Kidney (tissue), 13 donors: ENCODE measurements at regions not wholly inside any gene's neighbourhood (a gene's known extent, or its start where the extent isn't known, plus 50 kb on each side); places are given as distances from the start of the nearest gene placed in this dataset.

Experiments used
- DNase-seq, 5 donors: peaks; one replicate each; pipeline ENCODE4 v3.0.0-alpha.2; 2013 to 2020
- FAIRE-seq: peaks from 2 replicates; lab custom pipeline; 2012; peaks lifted over from hg19 to GRCh38; lab: Jason Lieb, UNC
- H3K27ac ChIP-seq, 2 donors: one replicate each; pipeline ENCODE4 v1.7.0; 2013; ENCODE audit warnings: low read depth in 2 of 2, low read length in 2 of 2, inconsistent platforms in 1 of 2
- H3K27me3 ChIP-seq: one replicate; pipeline ENCODE4 v1.7.1; 2013; ENCODE audit warnings: low read length, inconsistent platforms; ENCODE audit not compliant: control insufficient read depth, insufficient read depth
- H3K36me3 ChIP-seq, 3 donors: one replicate each; pipeline versions ENCODE4 v1.7.0 to v1.7.1; 2013; ENCODE audit warnings: low read length in 3 of 3, control low read depth in 1 of 3, inconsistent platforms in 1 of 3; ENCODE audit not compliant: insufficient read depth in 3 of 3, control insufficient read depth in 2 of 3
- H3K4me1 ChIP-seq, 3 donors: one replicate each; pipeline versions ENCODE4 v1.7.0 to v1.7.1; 2013; ENCODE audit warnings: low read length in 3 of 3, inconsistent platforms in 1 of 3, low read depth in 1 of 3; ENCODE audit not compliant: control insufficient read depth in 2 of 3, insufficient read depth in 2 of 3
- H3K4me3 ChIP-seq, 3 donors: one replicate each; pipeline versions ENCODE4 v1.7.0 to v1.8.1; 2013; ENCODE audit warnings: low read length in 3 of 3, control low read depth in 1 of 3, inconsistent platforms in 1 of 3
- H3K9ac ChIP-seq, 3 donors: one replicate each; pipeline versions ENCODE4 v1.7.0 to v1.7.1; 2013; ENCODE audit warnings: low read length in 3 of 3, control low read depth in 1 of 3, inconsistent platforms in 1 of 3
- H3K9me3 ChIP-seq, 3 donors: one replicate each; pipeline versions ENCODE4 v1.7.0 to v1.7.1; 2013; ENCODE audit warnings: low read length in 3 of 3, control low read depth in 1 of 3, inconsistent platforms in 1 of 3; ENCODE audit not compliant: control insufficient read depth in 2 of 3, insufficient read depth in 1 of 3
- intact Hi-C: fragments of 100-400 bp; cut with DNase I; formaldehyde crosslinking; loops from one replicate; pipeline ENCODE4 v1.11.1; 2022
- TF ChIP-seq, protein P1 (sequence below): IDR thresholded peaks from 3 replicates; pipeline ENCODE4 v1.5.1; 2012; ENCODE audit warnings: mild to moderate bottlenecking, moderate library complexity, borderline replicate concordance; ENCODE audit not compliant: insufficient read depth; ENCODE audit errors: extremely low read depth
- donor health status: control.
- donor health status: control.
- donor health status: control.
- donor health status: control.
- donor health status: control.
- donor health status: DM: yes; HTN: yes; CAD: no.
- donor health status: Normal renal cell carcinoma (clear cell type).

DNA sequence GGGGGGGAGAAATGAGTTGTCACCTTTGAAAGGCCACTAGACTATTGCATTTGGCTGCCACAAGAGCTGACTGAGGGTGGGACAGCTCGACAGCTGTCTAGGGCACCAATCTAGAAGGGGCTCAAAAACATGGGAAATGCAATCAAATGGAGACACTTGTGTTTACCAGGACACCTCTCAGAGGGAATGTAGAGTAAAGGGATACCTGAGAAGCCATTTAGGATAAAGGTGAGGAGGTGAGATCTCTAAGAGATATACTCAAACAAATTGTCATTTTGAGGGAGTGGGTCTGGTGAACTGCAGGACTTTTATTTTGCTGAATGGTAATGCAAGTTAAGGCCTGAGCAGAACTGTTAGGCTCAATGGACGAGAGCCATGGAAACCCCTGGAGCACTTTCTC is 159.8 kb downstream of the DDX1 start:
- no peak overlapping the region for H3K27ac ChIP-seq
- H3K4me1 ChIP-seq: peaks cover 0 to 5% (median 0%) of the 10 kb centered on the region in 3 donors
- H3K4me3 ChIP-seq: no peak overlapping the region
- no peaks in the 10 kb centered on the region for H3K27me3 ChIP-seq
- intact Hi-C loops: no loop called here
- TF ChIP-seq, protein P1, sequence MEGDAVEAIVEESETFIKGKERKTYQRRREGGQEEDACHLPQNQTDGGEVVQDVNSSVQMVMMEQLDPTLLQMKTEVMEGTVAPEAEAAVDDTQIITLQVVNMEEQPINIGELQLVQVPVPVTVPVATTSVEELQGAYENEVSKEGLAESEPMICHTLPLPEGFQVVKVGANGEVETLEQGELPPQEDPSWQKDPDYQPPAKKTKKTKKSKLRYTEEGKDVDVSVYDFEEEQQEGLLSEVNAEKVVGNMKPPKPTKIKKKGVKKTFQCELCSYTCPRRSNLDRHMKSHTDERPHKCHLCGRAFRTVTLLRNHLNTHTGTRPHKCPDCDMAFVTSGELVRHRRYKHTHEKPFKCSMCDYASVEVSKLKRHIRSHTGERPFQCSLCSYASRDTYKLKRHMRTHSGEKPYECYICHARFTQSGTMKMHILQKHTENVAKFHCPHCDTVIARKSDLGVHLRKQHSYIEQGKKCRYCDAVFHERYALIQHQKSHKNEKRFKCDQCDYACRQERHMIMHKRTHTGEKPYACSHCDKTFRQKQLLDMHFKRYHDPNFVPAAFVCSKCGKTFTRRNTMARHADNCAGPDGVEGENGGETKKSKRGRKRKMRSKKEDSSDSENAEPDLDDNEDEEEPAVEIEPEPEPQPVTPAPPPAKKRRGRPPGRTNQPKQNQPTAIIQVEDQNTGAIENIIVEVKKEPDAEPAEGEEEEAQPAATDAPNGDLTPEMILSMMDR: no peak
- no peaks in the 10 kb centered on the region for H3K9me3 ChIP-seq
- no peak overlapping the region for H3K9ac ChIP-seq
- FAIRE-seq (no peak), DNase-seq (no peak)
- no peaks in the 10 kb centered on the region for H3K36me3 ChIP-seq

DNA sequence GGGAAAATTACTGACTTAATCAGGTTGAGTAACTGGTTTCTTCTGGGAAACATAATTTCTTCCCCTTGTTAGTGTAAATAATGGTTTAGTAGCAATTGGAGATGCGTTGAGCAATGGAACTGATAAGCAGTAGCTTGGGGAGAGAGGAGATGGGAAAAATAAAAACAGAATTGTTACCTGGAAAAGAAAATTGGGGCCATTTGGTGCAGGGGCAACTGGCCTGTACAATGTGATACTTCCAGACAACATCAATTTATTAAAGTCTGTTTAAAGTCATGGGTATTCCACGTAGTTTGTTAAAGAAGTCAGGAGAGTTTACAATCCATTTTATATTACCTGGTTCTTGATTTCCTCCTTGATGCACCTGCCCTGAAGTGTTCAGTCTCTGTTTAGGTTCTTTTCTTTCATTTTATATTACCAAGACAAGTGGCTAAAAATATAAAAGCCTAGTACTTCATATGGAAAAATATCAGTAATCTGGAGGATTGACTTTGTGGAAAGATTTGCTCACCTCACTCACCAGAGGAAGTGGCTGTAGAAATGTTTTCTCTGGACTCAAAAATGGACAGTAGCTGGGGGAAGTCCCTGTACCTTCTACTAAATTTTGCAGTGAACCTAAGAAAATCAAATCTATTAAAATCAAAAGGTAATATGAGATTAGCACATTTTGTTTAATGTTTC is 161.0 kb downstream of the DDX1 start:
- no peak overlapping the region for H3K4me3 ChIP-seq
- FAIRE-seq (no peak), DNase-seq (no peak)
- H3K27me3 ChIP-seq: no peaks in the 10 kb centered on the region
- intact Hi-C loops: no loop called here
- H3K9me3 ChIP-seq: no peaks in the 10 kb centered on the region
- TF ChIP-seq, protein P1: no peak
- H3K4me1 ChIP-seq: peaks cover 0 to 2% (median 0%) of the 10 kb centered on the region in 3 donors
- no peak overlapping the region for H3K27ac ChIP-seq
- no peaks in the 10 kb centered on the region for H3K36me3 ChIP-seq
- no peak overlapping the region for H3K9ac ChIP-seq

DNA sequence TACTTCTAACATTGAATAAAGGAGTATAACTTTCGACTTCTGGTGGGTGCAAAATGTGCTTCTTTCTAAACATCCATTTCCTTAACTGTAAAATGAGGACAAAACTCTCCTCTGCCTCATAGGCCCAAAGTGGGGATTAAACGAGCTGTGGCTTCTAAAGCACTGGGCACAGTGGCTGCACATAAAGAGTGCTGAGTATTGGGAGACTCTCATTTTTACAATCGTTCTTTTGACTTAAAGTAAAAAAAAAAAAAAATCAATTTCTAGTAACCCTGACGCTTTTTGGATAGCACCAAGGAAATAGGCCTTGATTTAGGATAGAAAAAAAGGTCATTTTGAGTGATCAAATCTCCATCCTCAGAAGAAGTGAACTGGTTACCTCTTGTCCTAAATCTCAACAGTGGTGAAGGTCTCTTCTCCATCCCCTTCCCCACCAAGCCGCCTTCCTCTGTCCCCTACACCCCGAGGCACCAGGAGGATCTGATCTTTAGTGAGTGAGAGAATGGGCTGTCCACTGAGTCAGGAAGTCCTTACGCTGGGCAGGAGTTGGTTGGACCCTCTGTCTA is 161.6 kb downstream of the DDX1 start:
- FAIRE-seq (no peak), DNase-seq (no peak)
- H3K9ac ChIP-seq: no peak overlapping the region
- H3K27ac ChIP-seq: no peak overlapping the region
- no peaks in the 10 kb centered on the region for H3K27me3 ChIP-seq
- no peak overlapping the region for H3K4me3 ChIP-seq
- H3K36me3 ChIP-seq: no peaks in the 10 kb centered on the region
- intact Hi-C loops: no loop called here
- H3K4me1 ChIP-seq: peaks cover 0 to 2% (median 0%) of the 10 kb centered on the region in 3 donors
- H3K9me3 ChIP-seq: no peaks in the 10 kb centered on the region
- TF ChIP-seq, protein P1: no peak
